Ascending aorta (tissue), 2 donors: ENCODE measurements at regions not wholly inside any gene's neighbourhood (a gene's known extent, or its start where the extent isn't known, plus 50 kb on each side); places are given as distances from the start of the nearest gene placed in this dataset.

ENCODE experiments used
- DNase-seq, 2 donors: peaks; one replicate each; pipeline ENCODE4 v3.0.0-alpha.2; 2019; ENCODE audit warnings: low spot score in 2 of 2
- H3K27ac ChIP-seq, 2 donors: fragments of 200-600 bp; sonication (generic); one replicate each; pipeline ENCODE4 v1.5.1; 2016 to 2017; ENCODE audit warnings: mild to moderate bottlenecking in 1 of 2
- H3K27me3 ChIP-seq: fragments of 200-600 bp; sonication (generic); one replicate; pipeline ENCODE4 v1.5.1; 2017
- H3K36me3 ChIP-seq, 2 donors: fragments of 200-600 bp; sonication (generic); one replicate each; pipeline ENCODE4 v1.5.1; 2016
- H3K4me1 ChIP-seq, 2 donors: fragments of 200-600 bp; sonication (generic); one replicate each; pipeline ENCODE4 v1.5.1; 2016 to 2017; ENCODE audit warnings: mild to moderate bottlenecking in 1 of 2
- H3K4me3 ChIP-seq, 2 donors: fragments of 200-600 bp; sonication (generic); one replicate each; pipeline ENCODE4 v1.5.1; 2016 to 2017; ENCODE audit warnings: mild to moderate bottlenecking in 1 of 2
- H3K9me3 ChIP-seq, 2 donors: fragments of 200-600 bp; sonication (generic); one replicate each; pipeline ENCODE4 v1.5.1; 2016
- intact Hi-C: fragments of 100-400 bp; cut with DNase I; formaldehyde crosslinking; loops from one replicate; pipeline ENCODE4 v1.15.1; 2023
- TF ChIP-seq, protein P1 (sequence below), 3 experiments: fragments of 200-600 bp in 2 of 3; fragments of 450-650 bp in 1 of 3; sonication (generic) in 2 of 3; IDR thresholded peaks; one replicate each; pipeline ENCODE4 v1.5.1; 2016 to 2019; ENCODE audit warnings: antibody characterized with exemption in 3 of 3, mild to moderate bottlenecking in 1 of 3, moderate library complexity in 1 of 3

DNA sequence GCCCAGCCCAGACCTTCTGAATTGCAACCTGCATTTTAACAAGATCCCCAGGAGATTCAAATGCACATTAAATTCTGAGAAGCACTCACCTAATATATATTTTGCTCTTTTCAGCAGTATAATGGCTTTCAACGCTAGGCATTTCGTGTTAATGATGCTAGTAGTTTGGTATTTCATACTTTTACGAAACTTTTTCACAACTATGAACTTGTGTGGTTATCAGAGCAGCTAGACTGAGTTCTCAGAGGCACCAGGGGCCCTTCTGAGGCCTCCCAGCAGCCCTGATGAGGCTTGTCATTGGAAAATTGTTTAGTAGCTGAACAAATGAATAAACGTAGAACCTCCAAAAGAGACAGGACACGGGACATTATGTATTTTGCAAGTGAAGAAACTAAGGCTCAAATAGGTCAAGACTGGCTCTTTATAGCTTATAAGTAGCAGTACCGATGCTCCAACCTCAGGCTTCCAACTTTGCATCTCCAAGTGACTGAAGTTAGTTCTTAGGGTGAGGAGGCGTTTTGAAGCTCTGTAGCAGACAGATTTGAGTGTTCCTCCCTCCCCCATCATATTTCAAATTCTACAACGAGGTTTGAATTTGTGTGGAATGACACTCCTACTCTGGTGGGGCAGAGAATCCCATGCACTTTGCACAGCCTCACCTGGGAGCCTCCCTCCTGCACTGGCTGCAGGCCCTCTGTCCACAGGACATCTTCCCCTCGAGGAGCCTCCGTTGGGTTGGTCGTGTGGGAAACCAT, 121.1 kb upstream of the SLC25A48 start:
- TF ChIP-seq, protein P1, sequence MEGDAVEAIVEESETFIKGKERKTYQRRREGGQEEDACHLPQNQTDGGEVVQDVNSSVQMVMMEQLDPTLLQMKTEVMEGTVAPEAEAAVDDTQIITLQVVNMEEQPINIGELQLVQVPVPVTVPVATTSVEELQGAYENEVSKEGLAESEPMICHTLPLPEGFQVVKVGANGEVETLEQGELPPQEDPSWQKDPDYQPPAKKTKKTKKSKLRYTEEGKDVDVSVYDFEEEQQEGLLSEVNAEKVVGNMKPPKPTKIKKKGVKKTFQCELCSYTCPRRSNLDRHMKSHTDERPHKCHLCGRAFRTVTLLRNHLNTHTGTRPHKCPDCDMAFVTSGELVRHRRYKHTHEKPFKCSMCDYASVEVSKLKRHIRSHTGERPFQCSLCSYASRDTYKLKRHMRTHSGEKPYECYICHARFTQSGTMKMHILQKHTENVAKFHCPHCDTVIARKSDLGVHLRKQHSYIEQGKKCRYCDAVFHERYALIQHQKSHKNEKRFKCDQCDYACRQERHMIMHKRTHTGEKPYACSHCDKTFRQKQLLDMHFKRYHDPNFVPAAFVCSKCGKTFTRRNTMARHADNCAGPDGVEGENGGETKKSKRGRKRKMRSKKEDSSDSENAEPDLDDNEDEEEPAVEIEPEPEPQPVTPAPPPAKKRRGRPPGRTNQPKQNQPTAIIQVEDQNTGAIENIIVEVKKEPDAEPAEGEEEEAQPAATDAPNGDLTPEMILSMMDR (IDR thresholded peaks at IDR 0.05): no peak
- intact Hi-C loops: no loop called here
- no peaks in the 10 kb centered on the region for H3K9me3 ChIP-seq
- no peak overlapping the region for H3K27ac ChIP-seq
- no peaks in the 10 kb centered on the region for H3K36me3 ChIP-seq
- H3K4me1 ChIP-seq: no peaks in the 10 kb centered on the region
- H3K27me3 ChIP-seq: no peaks in the 10 kb centered on the region
- no peak overlapping the region for H3K4me3 ChIP-seq
- DNase-seq: no peak

DNA sequence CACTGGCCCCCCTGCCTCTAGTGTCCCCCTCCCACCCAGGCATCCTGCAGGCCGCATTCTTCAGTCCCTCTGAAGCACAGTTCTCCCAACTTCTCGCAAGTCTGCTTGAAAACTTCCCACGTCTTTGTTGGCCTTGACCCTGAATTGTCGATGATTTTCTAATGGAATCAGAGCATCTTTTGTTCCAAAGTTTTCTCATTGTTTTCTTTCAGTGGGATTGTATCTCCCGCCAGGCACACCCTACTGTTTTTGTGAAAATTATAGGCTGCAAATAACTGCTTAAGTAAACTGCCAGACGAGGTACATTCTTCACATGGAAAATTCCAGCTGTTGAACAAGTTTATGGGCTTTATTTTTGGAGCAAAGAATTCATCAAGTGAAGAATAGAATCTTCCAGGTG, 122.6 kb upstream of the SLC25A48 start:
- no peaks in the 10 kb centered on the region for H3K36me3 ChIP-seq
- H3K27ac ChIP-seq: no peak overlapping the region
- TF ChIP-seq, protein P1 (IDR thresholded peaks at IDR 0.05): no peak
- H3K27me3 ChIP-seq: no peaks in the 10 kb centered on the region
- H3K4me3 ChIP-seq: no peak overlapping the region
- DNase-seq: no peak
- intact Hi-C loops: no loop called here
- H3K9me3 ChIP-seq: no peaks in the 10 kb centered on the region
- no peaks in the 10 kb centered on the region for H3K4me1 ChIP-seq

DNA sequence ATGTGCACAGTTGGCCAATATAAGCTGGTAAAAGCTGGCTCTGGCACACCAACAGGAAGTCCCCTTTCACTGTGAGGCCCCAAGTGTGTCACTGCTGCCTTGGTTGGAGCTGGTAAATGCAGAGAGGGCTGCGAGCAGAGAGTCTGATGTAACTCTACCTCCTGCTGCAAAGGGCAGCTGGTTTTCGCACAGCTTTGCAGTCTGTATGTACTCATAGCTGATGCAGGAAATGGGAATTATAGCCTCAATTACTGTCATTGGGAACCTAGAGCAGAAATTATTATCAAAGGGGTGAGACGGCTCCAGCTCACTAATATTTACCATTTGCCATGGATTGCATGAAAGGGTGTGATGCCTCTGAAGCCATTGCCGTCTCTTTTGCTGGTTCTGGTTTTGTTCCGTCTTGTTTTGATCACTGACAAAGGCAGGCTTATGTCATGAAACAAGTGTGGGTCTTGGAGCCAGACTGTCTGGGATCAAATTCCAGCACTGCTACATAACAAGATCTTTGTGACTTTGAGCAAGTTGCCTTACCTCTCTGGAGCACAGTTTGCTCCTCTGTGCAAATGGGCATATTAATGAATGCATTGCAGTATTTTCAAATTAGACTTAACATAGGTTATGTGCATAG, 124.3 kb upstream of the SLC25A48 start:
- Histone ChIP-seq H3K27ac (no peak overlapping the region), H3K4me1 (no peaks in the 10 kb centered on the region), H3K9me3 (no peaks in the 10 kb centered on the region), H3K36me3 (no peaks in the 10 kb centered on the region), H3K27me3 (no peaks in the 10 kb centered on the region), H3K4me3 (no peak overlapping the region)
- DNase-seq: no peak
- intact Hi-C loops: no loop called here
- TF ChIP-seq, protein P1 (IDR thresholded peaks at IDR 0.05): no peak

DNA sequence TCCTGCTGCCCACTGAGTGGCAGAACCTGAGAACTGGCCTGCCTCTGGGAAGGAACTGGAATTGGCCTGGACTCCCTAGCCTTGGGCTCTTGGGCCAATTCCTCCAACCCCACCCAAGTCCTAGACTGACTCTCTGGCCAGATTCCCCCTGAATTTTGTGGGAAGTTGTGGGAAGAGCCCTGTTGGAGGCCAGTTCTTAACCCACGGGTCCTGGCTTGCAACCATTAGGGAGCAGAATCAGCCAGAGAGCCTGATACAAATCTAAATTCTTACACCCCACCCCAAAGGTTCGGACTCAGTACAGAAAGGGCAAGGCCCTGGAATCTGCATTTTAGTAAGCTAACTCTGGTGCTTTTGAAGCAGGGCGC, 125.3 kb upstream of the SLC25A48 start:
- intact Hi-C loops: no loop called here
- Histone ChIP-seq H3K27ac (no peak overlapping the region), H3K9me3 (no peaks in the 10 kb centered on the region), H3K36me3 (no peaks in the 10 kb centered on the region), H3K27me3 (no peaks in the 10 kb centered on the region), H3K4me1 (no peaks in the 10 kb centered on the region), H3K4me3 (no peak overlapping the region)
- no peak for DNase-seq
- TF ChIP-seq, protein P1 (IDR thresholded peaks at IDR 0.05): no peak

DNA sequence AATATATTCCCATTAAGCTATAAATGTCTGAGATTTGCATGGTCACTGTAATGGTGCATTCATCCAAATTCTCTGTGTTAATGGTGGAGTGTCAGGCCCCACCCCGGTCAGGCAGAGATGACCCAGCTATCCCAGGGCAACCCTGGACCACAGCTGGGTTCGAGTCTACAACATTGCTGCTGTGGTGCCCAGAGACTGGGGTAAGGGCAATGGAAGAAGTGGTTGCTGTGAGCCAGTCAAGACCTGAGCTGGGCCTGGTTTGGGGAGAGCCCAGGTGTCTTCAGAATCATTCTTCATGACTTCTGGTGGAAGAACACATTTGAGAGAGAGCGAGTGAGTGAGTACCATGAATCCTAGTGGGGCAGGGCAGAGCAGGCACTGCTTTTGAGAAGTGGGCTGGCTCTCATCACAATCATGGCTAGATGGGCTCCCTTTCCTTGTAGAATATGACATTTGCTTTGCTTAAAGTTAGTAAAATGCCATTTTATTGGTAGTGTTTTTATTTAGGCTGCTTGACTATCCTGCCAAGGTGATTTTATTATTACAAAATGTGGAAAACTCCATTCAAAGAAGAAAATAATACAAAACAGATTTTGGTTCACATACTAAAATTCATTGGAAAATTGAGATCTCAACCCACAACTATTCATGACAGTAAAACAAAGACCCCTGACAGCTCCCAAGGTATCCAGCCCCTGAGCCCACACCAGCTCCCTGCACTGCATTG, 125.8 kb upstream of the SLC25A48 start:
- H3K4me1 ChIP-seq: no peaks in the 10 kb centered on the region
- DNase-seq: no peak
- no peaks in the 10 kb centered on the region for H3K9me3 ChIP-seq
- intact Hi-C loops: no loop called here
- H3K36me3 ChIP-seq: no peaks in the 10 kb centered on the region
- no peak overlapping the region for H3K27ac ChIP-seq
- no peak overlapping the region for H3K4me3 ChIP-seq
- no peaks in the 10 kb centered on the region for H3K27me3 ChIP-seq
- TF ChIP-seq, protein P1 (IDR thresholded peaks at IDR 0.05): no peak
